D721Med (cell line): ENCODE measurements at regions not wholly inside any gene's neighbourhood (a gene's known extent, or its start where the extent isn't known, plus 50 kb on each side); places are given as distances from the start of the nearest gene placed in this dataset.

Experiments used
- DNase-seq: peaks from one replicate; pipeline ENCODE4 v3.0.0; 2011; ENCODE audit warnings: low spot score; ENCODE audit not compliant: insufficient read length
- FAIRE-seq: peaks from 2 replicates; lab custom pipeline; 2011; peaks lifted over from hg19 to GRCh38; lab: Jason Lieb, UNC
- CTCF ChIP-seq: IDR thresholded peaks from 2 replicates; pipeline ENCODE4 v1.5.1; 2012; ENCODE audit warnings: mild to moderate bottlenecking, control low read depth; ENCODE audit not compliant: insufficient read depth; ENCODE audit errors: missing control alignments

- TF ChIP-seq CTCF = no peak
- FAIRE-seq (no peak), DNase-seq (no peak)
Measured at GRCh38 chr10:58913717-58914116, 262.7 kb upstream of the PHYHIPL start.

- FAIRE-seq (no peak), DNase-seq (no peak)
- TF ChIP-seq CTCF = no peak
Measured at GRCh38 chr10:58918887-58919286, 257.6 kb upstream of the PHYHIPL start.

GRCh38 chr10:58919927-58920654 is 256.4 kb upstream of the PHYHIPL start:
- no peak for TF ChIP-seq CTCF
- FAIRE-seq (no peak), DNase-seq (no peak)

GRCh38 chr10:58920655-58921003 is 255.8 kb upstream of the PHYHIPL start:
- FAIRE-seq (no peak), DNase-seq (no peak)
- no peak for TF ChIP-seq CTCF

GRCh38 chr10:58921421-58921855 is 255.0 kb upstream of the PHYHIPL start:
- FAIRE-seq (no peak), DNase-seq (no peak)
- TF ChIP-seq CTCF = no peak

GRCh38 chr10:58925381-58925780 is 251.1 kb upstream of the PHYHIPL start:
- FAIRE-seq = no peak
- TF ChIP-seq CTCF = no peak
- DNase-seq = no peak

GRCh38 chr10:58930500-58930899 is 245.9 kb upstream of the PHYHIPL start:
- FAIRE-seq = no peak

More at GRCh38 chr10:58930500-58930899, 245.9 kb upstream of the PHYHIPL start:
- TF ChIP-seq CTCF = no peak
- DNase-seq = no peak
